EH (cell line): ENCODE measurements at regions not wholly inside any gene's neighbourhood (a gene's known extent, or its start where the extent isn't known, plus 50 kb on each side); places are given as distances from the start of the nearest gene placed in this dataset.
"Not testable (repeated sequence)": the region's sequence is repeated elsewhere in the genome, so short reads cannot be mapped to it uniquely, and the experiment has no call there.

ENCODE experiments used
- DNase-seq: peaks from one replicate; pipeline ENCODE4 v3.0.0-alpha.2; 2015; ENCODE audit warnings: low read depth

DNA sequence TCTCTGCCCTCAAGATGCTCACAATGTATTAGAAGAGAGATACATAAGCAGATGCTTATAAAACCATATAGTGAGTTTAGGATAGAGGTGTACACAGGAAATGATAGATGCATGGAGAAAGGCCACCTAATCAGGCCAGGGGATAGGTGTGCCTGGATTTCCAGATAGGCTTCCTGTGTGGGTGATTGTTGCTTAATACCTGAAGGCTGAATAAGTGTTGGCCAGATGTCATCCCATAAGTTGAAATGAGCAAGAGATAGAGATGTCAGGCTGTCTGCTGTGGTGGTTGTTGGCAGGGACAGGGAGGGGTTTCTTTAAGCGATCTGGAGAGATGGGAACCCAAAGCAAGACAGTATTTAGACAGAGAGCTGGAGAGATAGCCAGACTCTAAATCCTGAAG lies 109.8 kb upstream of the SGK1 start:
- no peak for DNase-seq

- DNase-seq = no peak
Measured at GRCh38 chr6:134426623-134427022, 108.7 kb upstream of the SGK1 start.

DNA sequence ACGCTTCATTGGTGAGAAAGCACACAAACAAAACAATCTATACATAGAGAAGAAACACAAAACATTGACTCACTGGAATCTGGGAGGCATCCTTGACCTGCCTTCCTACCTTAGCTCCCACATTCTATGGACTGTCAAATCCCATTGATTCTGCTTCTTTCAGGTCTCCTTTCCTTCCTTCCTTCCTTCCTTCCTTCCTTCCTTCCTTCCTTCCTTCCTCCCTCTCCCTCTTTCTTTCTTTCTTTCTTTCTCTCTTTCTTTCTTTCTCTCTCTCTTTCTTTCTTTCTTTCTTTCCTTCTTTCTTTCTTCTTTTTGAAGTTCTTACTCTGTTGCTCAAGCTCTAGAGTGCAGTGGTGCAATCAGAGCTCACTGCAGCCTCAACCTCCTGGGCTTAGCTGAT lies 108.0 kb upstream of the SGK1 start:
- not testable (repeated sequence) for DNase-seq

DNA sequence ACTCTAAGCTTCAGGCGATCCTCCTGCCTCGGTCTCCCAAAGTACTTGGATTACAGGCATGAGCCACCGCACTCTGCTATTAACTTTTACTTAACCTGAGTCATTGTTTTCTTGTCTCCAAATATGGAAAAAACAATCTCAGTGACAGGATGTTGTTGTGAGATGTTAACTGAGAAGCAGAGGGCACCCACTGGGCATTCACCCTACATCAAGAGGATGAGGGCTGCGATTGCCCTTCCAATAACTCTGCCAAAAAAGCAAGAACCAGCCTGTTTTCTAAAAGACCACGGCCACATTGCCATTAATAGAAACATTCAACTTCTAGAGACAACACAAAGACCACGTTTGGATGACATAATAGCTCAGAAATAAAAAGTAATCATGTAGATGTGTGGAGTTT lies 107.6 kb upstream of the SGK1 start:
- DNase-seq = no peak

- DNase-seq = no peak
Measured at GRCh38 chr6:134424798-134425170, 106.9 kb upstream of the SGK1 start.

DNA sequence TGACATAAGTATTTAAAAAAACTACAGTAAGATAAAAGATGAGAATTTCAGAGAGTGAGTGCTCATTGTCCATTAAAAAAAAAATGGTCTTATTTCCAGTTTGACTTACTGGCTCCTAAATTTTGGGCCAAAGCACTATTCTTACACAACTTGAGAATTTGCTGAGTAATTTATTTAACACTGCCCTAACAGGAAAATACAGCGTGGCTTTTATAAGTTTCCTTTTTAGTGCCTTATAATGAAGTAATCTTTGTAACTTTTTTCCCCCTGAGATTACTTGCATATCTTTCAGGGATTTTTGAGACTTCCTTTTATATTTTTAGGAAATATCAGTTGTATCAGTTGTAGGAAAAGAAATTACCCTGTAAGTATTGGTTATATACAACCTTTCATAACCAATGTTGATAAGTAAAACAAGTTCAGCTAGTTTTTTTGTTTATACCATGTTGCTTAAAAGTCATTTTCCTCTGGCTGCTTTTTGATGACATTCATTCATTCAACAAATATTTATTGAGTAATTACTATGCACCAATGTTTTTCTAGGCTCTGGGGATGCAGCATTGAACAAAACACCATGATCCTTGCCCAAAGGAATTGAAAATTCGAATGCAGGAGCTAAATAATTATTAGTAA lies 106.4 kb upstream of the SGK1 start:
- DNase-seq = no peak

GRCh38 chr6:134422426-134423231 lies 104.7 kb upstream of the SGK1 start:
- peak; percentile 99 for DNase-seq

- DNase-seq = peak; percentile 84
Measured at GRCh38 chr6:134421501-134421900, 103.6 kb upstream of the SGK1 start.

DNA sequence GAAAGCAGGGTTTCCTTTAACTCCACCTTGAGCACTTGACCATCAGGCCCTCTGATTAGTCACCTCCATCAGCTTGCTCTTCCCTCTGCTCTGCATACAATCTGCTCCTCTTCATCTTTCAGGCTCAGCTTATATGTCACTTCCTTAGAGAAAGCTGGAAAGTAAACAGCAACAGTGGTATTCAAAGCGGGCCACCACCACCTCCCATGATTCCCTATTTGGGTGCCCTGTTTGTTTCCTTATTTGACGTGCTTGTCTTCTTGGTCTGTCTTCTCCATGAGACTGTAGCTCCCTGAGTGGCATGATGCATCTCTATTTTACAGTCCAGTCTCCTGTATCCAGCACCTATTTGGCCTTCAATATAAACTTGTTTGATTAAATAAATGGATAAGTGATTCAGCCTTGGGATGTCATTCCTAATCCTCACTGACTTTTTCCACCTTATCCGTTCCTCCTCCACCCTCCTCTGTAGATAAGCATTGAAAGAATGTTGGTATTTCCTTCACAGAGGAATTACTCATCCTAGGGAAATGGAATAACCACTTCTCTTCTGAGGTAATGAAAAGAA lies 102.8 kb upstream of the SGK1 start:
- peak; percentile 88 for DNase-seq

DNA sequence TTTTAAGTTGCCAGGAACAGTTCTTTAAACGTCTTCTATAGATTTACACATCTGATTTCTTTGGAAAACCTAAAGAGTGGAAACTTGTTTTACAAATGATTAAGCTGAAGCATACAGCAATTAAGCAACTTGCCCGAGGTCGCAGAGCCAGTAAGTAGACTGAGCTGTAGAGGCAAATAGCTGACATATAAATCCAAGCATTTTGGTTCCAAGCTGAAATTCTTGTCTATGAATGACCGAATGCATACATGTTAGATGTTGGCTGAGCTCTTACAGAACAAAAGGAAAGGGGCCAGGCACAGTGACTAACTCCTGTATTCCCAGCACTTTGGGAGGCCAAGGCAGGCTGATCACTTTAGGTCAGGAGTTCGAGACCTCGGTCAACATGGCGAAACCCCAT lies 101.8 kb upstream of the SGK1 start:
- DNase-seq = peak; percentile 51

GRCh38 chr6:134416418-134417154 lies 98.7 kb upstream of the SGK1 start:
- DNase-seq = peak; percentile 86

DNA sequence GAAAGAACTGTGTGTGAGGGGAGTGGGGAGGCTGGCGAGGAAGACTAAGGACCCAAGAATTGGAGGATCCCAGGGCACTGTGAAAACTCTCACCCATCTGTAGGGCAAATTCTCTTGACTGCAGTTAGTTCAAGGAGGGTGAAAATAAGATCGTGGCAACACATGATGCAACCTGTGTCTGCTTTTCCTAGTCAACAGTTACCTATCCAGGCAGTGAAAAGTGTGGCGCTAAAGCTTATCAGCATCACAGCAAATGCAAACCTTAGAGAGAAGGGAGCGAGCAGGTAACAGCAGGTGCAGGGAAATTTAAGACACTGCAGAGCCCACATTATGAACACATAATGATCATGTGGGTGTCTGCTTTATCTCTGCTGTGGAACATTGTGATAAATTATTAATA lies 97.7 kb upstream of the SGK1 start:
- DNase-seq = no peak

GRCh38 chr6:134415194-134415593 lies 97.3 kb upstream of the SGK1 start:
- DNase-seq = no peak

GRCh38 chr6:134414793-134415192 lies 96.9 kb upstream of the SGK1 start:
- no peak for DNase-seq

- DNase-seq = no peak
Measured at GRCh38 chr6:134413241-134413643, 95.3 kb upstream of the SGK1 start.

DNA sequence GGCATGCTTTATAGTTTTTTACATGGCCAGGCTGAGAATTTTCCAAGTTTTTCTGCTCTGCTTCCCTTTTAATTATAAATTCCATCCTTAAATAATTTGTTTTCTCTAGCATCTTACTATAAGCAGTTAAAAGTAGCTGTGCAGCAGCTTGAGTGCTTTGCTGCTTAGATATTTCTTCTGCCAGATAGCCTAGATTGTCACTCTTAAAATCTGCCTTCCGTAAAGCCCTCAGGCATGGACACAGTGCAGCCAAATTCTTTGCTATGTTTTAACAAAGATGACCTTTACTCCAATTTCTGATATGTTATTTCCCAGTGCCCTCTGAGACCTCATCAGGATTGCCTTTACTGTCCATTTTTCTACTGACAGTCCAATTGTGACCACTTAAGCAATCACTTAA lies 92.6 kb upstream of the SGK1 start:
- DNase-seq = peak; percentile 73

DNA sequence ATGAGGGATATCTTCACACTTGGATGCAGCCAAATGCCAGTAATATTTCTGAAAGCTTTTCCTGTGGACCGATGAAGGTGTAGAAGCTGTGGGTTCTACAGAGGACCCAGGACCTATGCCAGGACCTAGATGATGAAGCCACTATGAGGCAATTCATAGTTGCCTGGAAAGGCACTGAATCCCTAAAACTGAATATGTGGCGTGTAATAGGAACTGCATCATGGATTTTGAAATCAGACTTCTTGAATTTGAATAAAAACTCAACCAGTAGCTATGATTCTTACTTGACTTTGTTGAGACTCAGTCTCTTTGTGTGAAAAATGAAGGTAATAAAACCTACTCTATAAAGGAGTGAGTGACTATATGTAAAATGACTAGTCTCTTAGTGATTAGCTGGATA lies 89.9 kb upstream of the SGK1 start:
- no peak for DNase-seq

DNA sequence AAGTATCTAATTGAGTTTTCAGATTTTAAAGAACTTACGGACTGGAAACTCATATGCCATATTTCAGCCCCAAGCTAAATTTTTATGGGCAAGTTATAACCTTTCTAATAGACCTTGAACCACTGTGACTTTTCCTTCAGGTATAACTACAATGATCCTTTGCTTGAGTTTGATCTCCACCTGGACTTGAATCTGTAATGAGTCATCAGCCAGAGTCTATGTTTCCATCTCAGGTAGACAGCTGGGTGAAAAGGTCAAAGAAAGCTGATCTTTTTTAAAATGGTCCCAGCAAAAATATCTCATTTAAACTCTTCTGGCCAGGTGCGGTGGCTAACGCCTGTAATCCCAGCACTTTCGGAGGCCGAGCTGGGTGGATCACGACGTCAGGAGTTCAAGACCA lies 88.4 kb upstream of the SGK1 start:
- no peak for DNase-seq

DNA sequence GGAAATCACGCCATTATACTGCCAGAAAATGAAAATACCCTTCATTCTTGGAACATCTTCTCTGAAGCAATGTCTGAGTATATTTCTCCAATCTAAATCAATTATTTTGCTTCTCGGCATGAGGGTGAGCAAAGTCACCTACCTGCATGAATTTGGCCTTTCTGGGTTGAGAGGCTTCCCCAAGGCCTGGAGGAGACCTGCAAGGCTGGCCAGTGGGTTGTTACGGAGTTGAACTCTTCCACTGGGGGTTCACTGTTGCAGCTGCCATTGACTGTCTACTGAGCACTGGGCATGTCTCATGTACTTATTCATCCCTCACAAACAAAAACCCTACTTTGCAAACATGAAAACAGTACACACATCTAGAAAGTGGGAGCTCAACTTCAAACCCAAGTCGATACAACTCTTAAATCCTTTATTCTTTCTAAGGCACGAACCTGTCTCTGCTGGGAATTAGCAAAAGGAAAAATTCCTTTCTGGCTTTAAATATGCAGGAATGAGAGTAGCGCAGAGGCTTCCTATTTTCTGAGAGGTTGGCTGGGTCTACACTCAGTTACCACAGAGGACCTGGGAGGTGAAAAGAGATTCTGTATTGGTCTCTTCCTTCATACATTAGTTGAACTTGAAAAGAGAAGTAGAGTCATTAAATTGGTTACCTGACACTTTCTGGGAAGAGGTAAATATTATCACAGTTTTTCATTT lies 87.6 kb upstream of the SGK1 start:
- DNase-seq = no peak

- not testable (repeated sequence) for DNase-seq
Measured at GRCh38 chr6:134403312-134403711, 85.4 kb upstream of the SGK1 start.

DNA sequence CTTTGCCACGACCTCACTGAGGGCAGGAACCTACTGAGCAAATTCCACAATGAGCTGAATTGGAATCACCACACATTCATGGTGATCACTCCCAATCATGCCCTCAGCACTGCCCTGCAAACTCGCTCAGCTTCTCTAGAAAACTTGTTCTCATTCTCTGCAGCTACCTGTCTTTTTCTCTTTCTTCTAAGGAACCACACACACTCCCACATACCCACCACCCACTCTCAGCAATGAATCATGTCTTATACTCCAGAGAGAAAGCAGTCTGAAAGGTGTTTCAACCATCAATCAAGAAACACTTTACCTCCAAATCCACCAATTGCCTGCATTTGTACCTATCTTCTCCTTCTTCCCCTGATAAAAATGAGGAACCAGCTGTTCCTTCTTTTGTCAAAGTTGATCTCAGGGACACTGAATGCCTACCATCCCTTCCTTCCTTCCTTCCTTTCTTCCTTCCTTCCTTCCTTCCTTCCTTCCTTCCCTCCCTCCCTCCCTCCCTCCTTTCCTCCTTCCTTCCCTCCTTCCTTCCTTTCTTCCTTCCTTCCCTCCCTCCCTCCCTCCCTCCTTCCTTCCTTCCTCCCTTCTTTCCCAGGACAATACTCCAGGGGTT lies 84.6 kb upstream of the SGK1 start:
- DNase-seq = no peak

- DNase-seq = no peak
Measured at GRCh38 chr6:134400941-134401340, 83.0 kb upstream of the SGK1 start.
